Glomerular visceral epithelial cell (primary cell): ENCODE measurements at regions not wholly inside any gene's neighbourhood (a gene's known extent, or its start where the extent isn't known, plus 50 kb on each side); places are given as distances from the start of the nearest gene placed in this dataset.
"Not testable (repeated sequence)": the region's sequence is repeated elsewhere in the genome, so short reads cannot be mapped to it uniquely, and the experiment has no call there.

Source experiments
- DNase-seq: peaks from one replicate; pipeline ENCODE4 v3.0.0-alpha.2; 2016; ENCODE audit errors: extremely low spot score

DNA sequence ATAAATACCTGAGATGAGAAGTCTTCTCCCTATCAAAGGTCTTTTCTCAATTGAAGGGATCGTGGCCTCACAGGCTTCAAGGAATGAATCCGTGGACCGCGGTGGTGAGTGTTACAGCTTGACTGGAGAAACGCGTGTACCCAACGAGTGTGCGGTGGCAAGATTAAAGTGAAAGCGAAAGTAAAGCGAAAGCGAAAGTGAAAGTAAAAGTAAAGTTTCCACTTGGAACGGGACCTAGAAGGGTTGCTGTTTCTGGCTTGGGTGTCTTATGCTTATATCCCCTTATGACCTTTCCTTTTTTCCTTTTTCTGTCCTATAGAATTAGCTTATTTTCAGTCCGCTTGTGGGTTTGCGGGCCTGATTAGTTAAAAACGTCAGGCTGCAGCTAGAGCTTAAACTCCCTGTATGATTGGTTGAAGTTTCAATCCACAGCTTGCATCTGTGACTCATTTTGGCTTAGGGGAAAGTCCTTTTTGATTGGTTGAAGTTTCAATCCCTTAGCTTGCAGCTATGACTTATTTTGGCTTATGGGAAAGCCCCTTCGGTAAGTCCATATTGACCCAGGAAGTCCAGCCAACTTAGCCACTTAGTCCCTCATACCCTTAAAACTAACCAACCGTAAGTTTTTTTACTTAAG lies 924.3 kb upstream of the CDH10 start:
- no peak for DNase-seq

DNA sequence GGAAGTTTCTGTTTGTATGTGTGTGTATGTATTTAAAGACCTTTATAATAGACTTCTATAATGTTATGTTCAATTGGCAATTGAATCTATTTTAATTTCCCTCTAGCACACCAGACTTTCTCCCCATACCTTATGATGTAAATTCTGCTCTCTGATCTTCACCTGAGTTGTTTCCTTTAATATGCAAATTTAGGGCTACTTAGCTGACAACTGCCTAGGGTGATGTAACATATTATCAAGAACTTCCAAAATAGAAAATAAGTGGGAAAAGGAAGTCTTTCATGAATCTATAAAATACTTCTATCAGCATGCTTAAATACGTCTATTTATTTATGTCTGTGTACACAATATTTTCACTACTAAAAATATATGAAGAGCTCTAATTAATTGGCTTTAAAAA lies 923.5 kb upstream of the CDH10 start:
- DNase-seq: no peak

GRCh38 chr5:25567881-25568280 lies 923.1 kb upstream of the CDH10 start:
- DNase-seq: no peak

GRCh38 chr5:25562656-25563055 lies 917.9 kb upstream of the CDH10 start:
- no peak for DNase-seq

GRCh38 chr5:25554077-25554476 lies 909.3 kb upstream of the CDH10 start:
- DNase-seq: no peak

GRCh38 chr5:25552871-25553481 lies 908.2 kb upstream of the CDH10 start:
- DNase-seq: no peak

DNA sequence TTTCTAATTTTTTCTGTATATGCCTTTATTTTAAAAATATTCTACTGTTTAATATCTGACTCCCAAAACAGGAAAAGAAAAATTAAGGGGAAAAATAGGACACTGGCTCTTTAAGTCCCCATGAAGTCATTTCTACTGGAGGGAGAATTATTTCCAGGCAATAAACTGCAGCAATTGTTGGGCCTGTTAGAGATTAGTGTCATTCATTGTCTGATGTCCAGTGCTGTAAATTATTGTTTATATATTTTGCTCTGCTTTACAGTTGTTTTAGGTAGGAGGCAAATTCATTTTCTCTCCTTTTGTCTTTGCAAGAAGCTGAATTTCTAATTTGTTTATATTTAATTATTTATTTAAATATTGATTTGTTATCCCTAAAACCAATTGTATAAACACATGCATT lies 906.0 kb upstream of the CDH10 start:
- no peak for DNase-seq

DNA sequence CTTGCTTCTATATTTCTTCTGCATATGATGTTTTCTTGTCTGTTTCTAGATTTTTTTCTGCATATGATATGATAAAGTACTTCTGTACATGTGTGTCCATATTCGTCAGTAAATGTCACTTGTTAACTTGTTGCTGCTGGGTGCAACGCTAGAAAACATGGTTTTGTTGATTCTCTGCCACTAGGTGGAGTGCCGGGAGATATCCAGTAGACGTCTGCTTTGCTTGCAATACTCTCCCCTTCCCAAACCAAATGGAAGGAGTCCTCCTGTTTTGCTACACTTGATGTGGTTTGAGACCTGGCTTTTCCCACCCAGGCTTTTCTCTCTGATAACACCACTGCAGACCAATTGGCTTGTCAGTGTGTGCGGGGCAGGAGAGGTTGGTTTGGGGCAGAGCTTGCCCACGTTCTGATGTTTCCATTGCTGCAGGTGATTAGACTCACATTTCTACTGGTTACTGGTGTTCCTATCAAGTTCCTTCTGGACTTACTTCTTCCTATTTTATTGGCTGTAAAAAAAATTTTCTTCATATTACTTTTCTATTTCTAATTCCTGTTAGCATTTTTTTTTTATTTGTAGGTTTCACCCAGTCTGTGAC lies 900.0 kb upstream of the CDH10 start:
- peak; percentile 53 for DNase-seq

DNA sequence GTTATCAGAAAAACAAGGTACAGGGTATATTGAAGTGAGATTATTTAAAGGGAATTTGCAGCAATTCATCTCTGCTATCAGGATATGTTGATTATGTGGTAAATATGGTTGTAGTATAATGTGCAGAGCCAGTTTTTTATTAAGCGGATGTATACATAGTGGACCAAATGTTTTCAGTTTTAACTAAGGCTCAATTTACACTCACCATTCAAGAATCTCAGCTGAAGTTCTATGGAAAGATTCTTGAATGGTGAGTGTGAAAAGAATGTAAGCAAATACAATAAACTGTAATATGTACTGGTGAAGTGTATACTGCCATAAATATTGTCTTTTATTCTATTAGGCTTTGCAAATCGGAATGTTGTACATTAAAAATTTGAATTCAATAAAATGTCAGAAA lies 895.9 kb upstream of the CDH10 start:
- DNase-seq: no peak

GRCh38 chr5:25539536-25539935 lies 894.8 kb upstream of the CDH10 start:
- no peak for DNase-seq

GRCh38 chr5:25536461-25536860 lies 891.7 kb upstream of the CDH10 start:
- not testable (repeated sequence) for DNase-seq

DNA sequence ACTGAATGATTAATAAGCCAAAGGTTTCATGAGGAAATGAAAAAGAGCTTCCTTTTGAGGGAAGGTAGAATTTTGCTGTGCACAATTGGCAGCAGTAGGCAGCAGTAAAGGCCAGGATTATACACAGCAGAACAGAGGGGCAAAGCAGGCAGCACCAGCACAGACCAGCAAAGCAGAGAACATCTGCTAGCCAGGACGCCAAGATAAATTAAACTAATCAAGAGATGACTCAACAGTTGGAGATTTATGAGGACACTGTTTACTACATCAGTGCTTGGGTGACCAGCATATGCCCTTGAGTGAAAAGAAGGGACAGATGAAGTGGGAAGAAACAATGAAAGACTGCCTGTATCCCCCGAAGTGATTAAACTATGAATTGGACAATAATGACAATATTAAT lies 871.4 kb upstream of the CDH10 start:
- no peak for DNase-seq

DNA sequence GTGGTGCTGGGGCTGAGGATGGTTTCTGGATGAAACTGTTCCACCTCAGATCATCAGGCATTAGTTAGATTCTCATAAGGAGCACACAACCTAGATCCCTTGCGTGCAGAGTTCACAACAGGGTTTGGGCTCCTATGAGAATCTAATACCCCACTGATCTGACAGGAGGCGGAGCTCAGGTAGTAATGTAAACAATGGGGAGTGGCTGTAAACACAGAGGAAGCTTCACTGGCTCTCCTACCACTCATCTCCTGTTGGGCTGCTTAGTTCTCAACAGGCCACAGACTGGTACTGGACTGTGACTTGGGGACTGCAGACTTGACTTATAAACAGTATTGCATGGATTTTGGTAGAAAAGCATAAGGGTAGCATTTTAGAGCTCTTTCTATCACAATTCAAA lies 870.7 kb upstream of the CDH10 start:
- DNase-seq: no peak

GRCh38 chr5:25510692-25511091 lies 865.9 kb upstream of the CDH10 start:
- not testable (repeated sequence) for DNase-seq

GRCh38 chr5:25508011-25508410 lies 863.2 kb upstream of the CDH10 start:
- DNase-seq: not testable (repeated sequence)

DNA sequence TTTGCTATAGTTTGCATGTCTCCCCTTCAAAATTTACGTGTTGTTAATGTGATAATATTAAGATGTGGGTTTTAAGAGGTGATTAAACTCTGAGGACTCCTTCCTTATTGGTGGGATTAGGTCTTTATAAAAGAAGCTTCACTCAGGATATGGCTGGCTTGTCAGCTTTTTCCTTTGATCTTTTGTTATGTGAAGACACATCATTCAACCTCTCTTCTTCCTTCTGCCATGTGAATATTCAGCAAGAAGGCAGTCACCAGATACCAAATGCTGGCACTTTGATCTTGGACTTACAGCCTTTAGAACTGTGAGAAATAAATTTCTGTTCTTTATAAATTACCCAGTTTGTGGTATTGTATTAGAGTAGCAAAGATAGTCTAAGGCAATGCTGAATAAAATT lies 855.9 kb upstream of the CDH10 start:
- no peak for DNase-seq

DNA sequence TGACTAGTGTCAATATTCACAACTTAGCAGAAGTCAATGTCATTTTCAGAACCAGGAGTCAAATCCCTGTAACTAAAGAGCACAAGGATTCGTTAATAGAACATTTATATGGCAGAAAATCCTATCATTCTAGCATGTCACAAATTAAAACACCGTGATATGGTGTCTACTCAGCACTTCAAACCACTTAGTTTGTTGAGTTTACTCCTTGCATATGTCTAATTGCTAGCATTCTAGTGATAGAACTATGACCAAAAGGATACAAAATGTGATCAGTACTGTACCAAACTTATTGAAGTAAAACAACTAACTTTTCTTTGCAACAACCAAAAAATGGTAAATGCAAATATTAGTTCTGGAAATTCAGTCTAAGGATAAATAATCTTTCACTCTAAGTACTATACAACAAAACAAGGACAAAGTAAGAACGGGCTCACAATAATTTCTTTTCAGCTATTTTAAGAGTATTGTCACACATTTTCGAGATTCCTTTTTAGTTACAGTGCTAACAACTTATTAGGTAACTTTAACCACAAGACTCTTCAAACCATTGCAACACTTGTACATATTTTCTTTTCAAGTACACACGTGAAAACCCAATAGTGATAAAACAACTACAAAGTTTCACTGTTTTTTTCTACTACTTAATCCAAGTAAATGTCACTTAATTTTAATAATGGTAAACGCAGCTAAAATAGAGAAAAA lies 845.2 kb upstream of the CDH10 start:
- peak; percentile 58 for DNase-seq

GRCh38 chr5:25488119-25488518 lies 843.3 kb upstream of the CDH10 start:
- no peak for DNase-seq

DNA sequence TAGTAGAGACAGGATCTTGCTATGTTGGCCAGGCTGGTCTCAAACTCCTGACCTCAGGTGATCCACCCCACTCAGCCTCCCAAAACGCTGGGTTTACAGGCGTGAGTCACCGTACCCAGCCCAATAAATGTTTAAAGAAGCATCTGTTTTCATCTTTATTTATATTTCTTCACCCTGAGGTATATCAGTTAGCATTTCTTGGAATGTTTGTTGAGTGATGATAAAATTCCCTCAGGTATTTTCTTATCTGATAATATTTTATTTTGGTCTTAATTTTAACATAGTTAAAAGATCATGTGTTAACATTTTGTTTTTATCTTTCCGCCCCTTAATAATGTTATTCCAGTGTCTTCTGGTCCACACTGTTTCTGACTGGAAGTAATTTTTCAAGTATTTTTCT lies 839.6 kb upstream of the CDH10 start:
- no peak for DNase-seq

GRCh38 chr5:25481463-25481862 lies 836.7 kb upstream of the CDH10 start:
- no peak for DNase-seq

DNA sequence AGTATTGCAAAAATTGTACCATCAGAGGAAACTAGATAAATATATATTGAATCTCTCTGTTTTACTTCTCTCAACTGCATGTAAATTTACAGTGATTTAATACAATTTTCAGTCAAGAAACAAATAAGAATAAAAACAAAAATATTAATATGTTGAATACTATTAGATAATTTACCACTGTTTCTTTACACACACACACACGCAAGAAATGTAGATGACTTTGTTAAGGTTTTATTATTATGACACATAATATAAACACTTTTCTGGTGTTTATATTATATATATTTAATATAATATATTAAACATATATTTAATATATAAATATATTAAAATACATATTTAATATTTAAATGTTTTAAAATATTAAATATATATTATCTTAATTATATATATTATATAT lies 814.3 kb upstream of the CDH10 start:
- no peak for DNase-seq

DNA sequence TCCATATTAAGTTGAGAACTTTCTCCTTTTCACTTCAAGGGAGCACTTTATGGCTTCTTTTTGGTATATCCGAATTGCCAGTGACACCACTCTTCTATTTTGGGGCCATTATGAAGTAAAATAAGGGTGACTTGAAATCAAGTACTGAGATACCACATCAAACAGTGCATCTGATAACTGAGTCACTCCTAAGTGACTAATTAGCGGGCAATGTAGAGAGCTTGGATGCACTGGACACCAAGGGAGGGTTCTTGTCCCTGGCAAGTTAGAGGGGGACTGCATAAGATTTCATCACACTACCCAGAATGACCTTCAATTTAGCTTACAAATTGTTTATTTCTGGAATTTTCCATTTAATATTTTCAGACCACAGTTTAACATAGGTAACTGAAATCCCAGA lies 813.9 kb upstream of the CDH10 start:
- DNase-seq: peak; percentile 43

DNA sequence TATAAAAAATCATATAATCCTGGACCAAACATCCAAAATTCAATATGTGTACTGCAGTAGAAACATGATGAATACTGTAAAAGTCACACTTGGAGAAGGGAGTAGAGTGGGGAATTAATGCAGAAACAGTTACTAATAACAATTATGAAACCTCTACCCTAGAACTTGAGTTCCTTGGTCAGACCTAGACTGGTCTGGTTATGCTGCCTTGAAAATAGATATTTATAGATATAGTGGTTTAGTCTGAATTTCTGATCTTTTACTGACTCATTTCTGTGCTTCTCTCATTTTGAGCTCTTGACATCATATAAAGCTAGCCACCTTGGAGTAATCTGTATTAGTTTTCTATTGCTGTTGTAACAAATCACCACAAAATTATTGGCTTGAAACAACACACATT lies 808.7 kb upstream of the CDH10 start:
- no peak for DNase-seq
